BE2C (cell line): ENCODE measurements at regions not wholly inside any gene's neighbourhood (a gene's known extent, or its start where the extent isn't known, plus 50 kb on each side); places are given as distances from the start of the nearest gene placed in this dataset.

Source experiments
- DNase-seq: peaks from one replicate; pipeline ENCODE4 v3.0.0-alpha.2; 2020
- H3K27me3 ChIP-seq: fragments of 250-450 bp; sonication (Bioruptor Pico); 2 replicates; pipeline ENCODE4 v1.5.1; 2020; ENCODE audit warnings: mild to moderate bottlenecking
- H3K36me3 ChIP-seq: fragments of 250-450 bp; sonication (Bioruptor Pico); 2 replicates; pipeline ENCODE4 v1.5.1; 2020; ENCODE audit warnings: mild to moderate bottlenecking
- H3K4me1 ChIP-seq: fragments of 250-450 bp; sonication (Bioruptor Pico); 2 replicates; pipeline ENCODE4 v1.5.1; 2020
- H3K4me3 ChIP-seq: 2 replicates; pipeline ENCODE4 v1.5.1; 2011; ENCODE audit warnings: low read depth, low read length
- H3K9me3 ChIP-seq: fragments of 250-450 bp; sonication (Bioruptor Pico); 2 replicates; pipeline ENCODE4 v1.5.1; 2020
- CTCF ChIP-seq: IDR thresholded peaks from 2 replicates; pipeline ENCODE4 v1.5.1; 2012; ENCODE audit warnings: mild to moderate bottlenecking, low read depth, low read length

GRCh38 chr10:35792291-35792690 is 150.2 kb upstream of the FZD8 start:
- TF ChIP-seq CTCF, result no peak

GRCh38 chr10:35789996-35790395 is 147.9 kb upstream of the FZD8 start:
- Histone ChIP-seq H3K36me3 (no peaks in the 10 kb centered on the region), H3K4me1 (no peaks in the 10 kb centered on the region), H3K9me3 (no peaks in the 10 kb centered on the region), H3K27me3 (no peaks in the 10 kb centered on the region), H3K4me3 (no peak overlapping the region)
- TF ChIP-seq CTCF, result no peak
- no peak for DNase-seq

More at GRCh38 chr10:35792291-35792690, 150.2 kb upstream of the FZD8 start:
- H3K27me3 ChIP-seq, result no peaks in the 10 kb centered on the region
- no peaks in the 10 kb centered on the region for H3K9me3 ChIP-seq
- no peak overlapping the region for H3K4me3 ChIP-seq
- no peak for DNase-seq
- no peaks in the 10 kb centered on the region for H3K36me3 ChIP-seq
- H3K4me1 ChIP-seq, result no peaks in the 10 kb centered on the region

- no peaks in the 10 kb centered on the region for H3K27me3 ChIP-seq
- no peaks in the 10 kb centered on the region for H3K9me3 ChIP-seq
- no peak overlapping the region for H3K4me3 ChIP-seq
- no peaks in the 10 kb centered on the region for H3K36me3 ChIP-seq
- DNase-seq, result no peak
- H3K4me1 ChIP-seq, result no peaks in the 10 kb centered on the region
- no peak for TF ChIP-seq CTCF
Observed at GRCh38 chr10:35784751-35785150, 142.7 kb upstream of the FZD8 start.

GRCh38 chr10:35783305-35783838 is 141.3 kb upstream of the FZD8 start:
- no peaks in the 10 kb centered on the region for H3K4me1 ChIP-seq
- H3K4me3 ChIP-seq, result no peak overlapping the region
- no peaks in the 10 kb centered on the region for H3K36me3 ChIP-seq
- DNase-seq, result no peak
- H3K9me3 ChIP-seq, result no peaks in the 10 kb centered on the region; the same call in 1 of the 2 replicates
- no peaks in the 10 kb centered on the region for H3K27me3 ChIP-seq
- TF ChIP-seq CTCF, result no peak

GRCh38 chr10:35781643-35782035 is 139.5 kb upstream of the FZD8 start:
- H3K4me3 ChIP-seq, result no peak overlapping the region
- H3K27me3 ChIP-seq, result no peaks in the 10 kb centered on the region
- peak; percentile 28 for DNase-seq
- peak; percentile 46 for TF ChIP-seq CTCF
- H3K9me3 ChIP-seq, result no peaks in the 10 kb centered on the region; the same call in 1 of the 2 replicates
- H3K36me3 ChIP-seq, result no peaks in the 10 kb centered on the region
- no peaks in the 10 kb centered on the region for H3K4me1 ChIP-seq

- no peak for TF ChIP-seq CTCF
- H3K36me3 ChIP-seq, result no peaks in the 10 kb centered on the region
- H3K4me1 ChIP-seq, result no peaks in the 10 kb centered on the region
- no peaks in the 10 kb centered on the region for H3K27me3 ChIP-seq
- no peaks in the 10 kb centered on the region; the same call in 1 of the 2 replicates for H3K9me3 ChIP-seq
- DNase-seq, result no peak
- no peak overlapping the region for H3K4me3 ChIP-seq
Observed at GRCh38 chr10:35780970-35781642, 139.0 kb upstream of the FZD8 start.
